ENCODE measurements at regions not wholly inside any gene's neighbourhood (a gene's known extent, or its start where the extent isn't known, plus 50 kb on each side); places are given as distances from the start of the nearest gene placed in this dataset.

DNA sequence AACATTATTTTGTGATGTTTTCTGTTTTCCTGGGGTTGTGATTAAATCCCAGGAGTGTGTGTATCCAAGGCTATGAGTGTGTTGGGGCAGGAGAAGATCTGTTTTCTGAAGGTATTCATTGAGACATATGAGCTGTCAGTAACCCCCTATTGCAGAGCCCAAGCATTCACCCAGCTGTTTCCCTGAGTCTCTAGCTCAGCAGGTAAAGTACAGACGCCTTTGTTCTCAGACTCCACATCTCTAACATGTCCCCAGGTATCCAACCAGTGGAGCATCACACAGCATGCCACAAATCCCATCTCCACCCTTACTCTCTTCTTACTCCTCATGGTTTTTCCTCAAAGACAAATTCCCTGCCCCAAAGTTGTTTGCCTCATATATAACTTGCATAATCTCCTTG, 213.6 kb downstream of the PCDH20 start:
- TF ChIP-seq, protein P1, sequence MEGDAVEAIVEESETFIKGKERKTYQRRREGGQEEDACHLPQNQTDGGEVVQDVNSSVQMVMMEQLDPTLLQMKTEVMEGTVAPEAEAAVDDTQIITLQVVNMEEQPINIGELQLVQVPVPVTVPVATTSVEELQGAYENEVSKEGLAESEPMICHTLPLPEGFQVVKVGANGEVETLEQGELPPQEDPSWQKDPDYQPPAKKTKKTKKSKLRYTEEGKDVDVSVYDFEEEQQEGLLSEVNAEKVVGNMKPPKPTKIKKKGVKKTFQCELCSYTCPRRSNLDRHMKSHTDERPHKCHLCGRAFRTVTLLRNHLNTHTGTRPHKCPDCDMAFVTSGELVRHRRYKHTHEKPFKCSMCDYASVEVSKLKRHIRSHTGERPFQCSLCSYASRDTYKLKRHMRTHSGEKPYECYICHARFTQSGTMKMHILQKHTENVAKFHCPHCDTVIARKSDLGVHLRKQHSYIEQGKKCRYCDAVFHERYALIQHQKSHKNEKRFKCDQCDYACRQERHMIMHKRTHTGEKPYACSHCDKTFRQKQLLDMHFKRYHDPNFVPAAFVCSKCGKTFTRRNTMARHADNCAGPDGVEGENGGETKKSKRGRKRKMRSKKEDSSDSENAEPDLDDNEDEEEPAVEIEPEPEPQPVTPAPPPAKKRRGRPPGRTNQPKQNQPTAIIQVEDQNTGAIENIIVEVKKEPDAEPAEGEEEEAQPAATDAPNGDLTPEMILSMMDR (IDR thresholded peaks at IDR 0.05), result no peak
- no peak for TF ChIP-seq POLR2A (IDR thresholded peaks at IDR 0.05)
